ENCODE measurements at regions not wholly inside any gene's neighbourhood (a gene's known extent, or its start where the extent isn't known, plus 50 kb on each side); places are given as distances from the start of the nearest gene placed in this dataset.
"Not testable (repeated sequence)": the region's sequence is repeated elsewhere in the genome, so short reads cannot be mapped to it uniquely, and the experiment has no call there.

- DNase-seq, result no peak
These were observed 181.8 kb downstream of the AKAIN1 start for GRCh38 chr18:5015213-5015612.

GRCh38 chr18:5004031-5004820 is 192.8 kb downstream of the AKAIN1 start:
- DNase-seq, result not testable (repeated sequence)

GRCh38 chr18:4994710-4995109 is 202.3 kb downstream of the AKAIN1 start:
- no peak for DNase-seq

- DNase-seq, result no peak
These were observed 209.3 kb downstream of the AKAIN1 start for GRCh38 chr18:4987452-4988405.

DNA sequence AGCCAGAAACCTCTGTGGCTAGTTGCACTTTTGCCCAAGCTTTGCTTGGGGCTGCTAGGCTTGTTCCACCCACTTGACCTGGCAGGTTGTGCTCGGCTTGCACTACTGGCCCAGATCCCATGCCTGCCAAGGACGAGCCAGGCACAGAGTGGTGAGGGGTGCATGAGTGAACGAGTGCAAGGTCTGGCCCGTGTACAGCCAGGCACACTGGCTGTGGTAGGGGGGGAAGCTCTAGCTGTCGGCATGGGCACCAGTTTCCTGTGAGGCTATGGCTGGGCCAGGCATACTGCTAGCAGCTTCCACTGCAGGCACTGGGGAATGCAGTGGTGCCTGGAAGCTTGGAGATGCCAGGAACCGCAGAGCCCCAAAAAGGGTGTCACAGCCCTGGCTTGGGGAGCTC is 210.4 kb downstream of the AKAIN1 start:
- DNase-seq, result no peak

GRCh38 chr18:4986066-4986465 is 211.0 kb downstream of the AKAIN1 start:
- DNase-seq, result no peak

DNA sequence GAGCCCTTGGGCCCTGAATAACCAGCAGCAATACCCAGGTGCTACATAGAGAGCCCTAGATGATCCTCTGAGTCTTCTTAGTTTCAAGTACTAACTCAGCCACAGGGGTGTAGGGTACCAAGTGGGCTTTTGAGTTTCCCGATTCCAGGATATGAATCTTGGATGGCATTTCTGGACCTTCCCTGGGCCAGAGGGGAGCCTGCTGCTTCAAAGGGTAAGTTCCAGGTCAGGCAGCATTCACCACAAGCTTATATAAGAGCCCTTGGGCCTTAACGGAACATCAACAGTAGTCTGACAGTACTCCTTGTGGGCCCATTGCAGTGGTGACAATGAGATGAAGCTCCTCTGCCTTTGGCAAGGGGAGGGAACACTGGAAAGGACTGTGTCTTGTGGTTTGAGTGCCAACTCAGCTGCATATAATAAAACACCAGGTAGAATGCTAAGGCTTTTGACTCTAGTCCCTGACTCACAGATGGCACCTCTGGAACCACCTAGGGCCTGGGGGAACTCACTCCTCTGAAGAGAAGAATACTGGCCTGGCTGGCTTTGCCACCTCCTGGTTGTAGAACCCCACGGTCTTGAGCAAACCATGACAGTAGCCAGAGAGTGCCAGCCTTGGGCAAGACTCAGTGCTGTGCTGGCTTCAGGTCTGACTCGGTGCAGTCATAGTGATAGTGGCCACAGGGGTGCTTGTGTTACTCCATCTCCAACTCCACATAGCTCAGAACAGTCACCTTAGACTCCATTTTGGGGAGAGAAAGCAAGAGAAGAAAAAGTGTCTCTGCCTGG is 235.7 kb downstream of the AKAIN1 start:
- DNase-seq, result no peak

GRCh38 chr18:4960578-4960977 is 236.5 kb downstream of the AKAIN1 start:
- no peak for DNase-seq

DNA sequence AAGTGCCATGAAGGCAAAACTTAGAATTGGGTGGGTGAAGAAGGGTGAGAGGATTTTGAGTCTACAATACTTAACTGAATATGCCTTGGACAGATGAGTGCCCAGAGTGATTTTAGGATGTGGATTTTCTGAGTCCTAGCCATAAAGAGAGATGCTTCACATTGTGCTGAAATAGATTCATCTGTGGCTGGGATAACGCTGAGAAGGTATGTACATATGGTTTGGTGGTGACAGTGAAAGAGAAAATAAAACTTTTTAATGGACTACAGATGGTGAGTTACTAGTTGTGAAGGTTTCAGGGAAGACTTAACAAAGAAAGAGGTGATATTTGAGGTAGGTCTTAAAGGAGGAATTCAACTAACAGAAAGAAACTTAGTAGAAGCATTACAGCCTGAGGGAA is 265.8 kb downstream of the AKAIN1 start:
- DNase-seq, result no peak

DNA sequence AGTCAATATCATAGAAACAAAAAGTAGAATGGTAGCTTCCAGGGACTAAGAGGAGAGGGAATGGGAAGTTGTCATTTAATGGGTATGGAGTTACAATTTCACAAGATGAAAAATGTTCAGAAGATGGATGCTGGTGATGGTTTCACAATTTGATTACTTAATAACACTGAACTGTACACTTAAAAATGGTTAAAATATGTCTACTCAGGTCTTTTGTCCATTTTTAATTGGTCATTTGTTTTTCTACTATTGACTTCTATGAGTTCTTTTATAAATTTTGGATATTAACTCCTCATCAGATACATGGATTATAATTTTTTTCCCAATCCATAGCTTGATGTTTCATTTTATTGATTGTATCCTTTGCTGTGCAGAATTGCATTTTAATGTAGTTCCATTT is 275.5 kb downstream of the AKAIN1 start:
- DNase-seq, result no peak

DNA sequence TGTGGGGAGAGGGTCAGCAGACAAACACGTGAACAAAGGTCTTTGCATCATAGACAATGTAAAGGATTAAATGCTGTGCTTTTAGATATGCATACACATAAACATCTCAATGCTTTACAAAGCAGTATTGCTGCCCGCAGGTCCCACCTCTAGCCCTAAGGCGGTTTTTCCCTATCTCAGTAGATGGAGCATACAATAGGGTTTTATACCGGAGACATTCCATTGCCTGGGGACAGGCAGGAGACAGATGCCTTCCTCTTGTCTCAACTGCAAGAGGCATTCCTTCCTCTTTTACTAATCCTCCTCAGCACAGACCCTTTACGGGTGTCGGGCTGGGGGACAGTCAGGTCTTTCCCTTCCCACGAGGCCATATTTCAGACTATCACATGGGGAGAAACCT is 279.5 kb downstream of the AKAIN1 start:
- not testable (repeated sequence) for DNase-seq

DNA sequence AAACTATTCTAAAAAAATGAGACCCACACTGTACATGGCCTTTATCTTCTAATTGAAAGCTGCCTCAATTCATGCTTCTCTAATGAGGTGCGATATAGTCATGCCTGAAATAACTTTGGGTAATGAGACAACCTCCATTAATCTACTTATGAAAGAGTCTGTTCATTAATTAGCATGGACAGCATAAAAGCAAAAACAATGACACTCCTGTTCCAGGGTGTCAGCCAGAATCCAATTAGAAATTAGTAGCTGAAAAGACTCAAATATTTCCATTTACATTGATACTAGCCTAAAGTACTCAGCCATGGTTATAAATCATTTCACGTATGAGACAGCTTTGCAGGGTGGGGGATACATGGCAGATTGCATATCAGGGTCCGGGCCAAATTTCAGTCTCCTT is 288.7 kb downstream of the AKAIN1 start:
- no peak for DNase-seq

DNA sequence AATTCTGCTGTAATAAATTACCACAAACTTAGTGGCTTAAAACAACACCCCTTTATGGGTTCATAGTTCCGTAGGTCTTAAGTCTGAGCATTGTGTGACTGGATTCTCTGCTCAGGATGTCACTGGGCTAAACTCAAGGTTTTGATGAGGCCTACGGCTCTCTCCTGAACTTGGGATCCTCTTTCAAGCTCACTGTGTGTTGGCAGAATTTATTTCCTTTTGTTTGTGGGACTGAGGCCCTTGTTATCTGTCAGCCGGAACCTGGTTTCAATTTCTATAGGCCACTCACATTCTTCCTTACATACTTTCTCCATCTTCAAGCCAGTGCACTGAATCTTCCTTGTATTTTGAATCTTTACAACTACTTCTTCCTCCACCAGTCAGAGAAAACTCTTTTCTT is 290.2 kb downstream of the AKAIN1 start:
- no peak for DNase-seq

- no peak for DNase-seq
These were observed 308.6 kb downstream of the AKAIN1 start for GRCh38 chr18:4888251-4889040.

DNA sequence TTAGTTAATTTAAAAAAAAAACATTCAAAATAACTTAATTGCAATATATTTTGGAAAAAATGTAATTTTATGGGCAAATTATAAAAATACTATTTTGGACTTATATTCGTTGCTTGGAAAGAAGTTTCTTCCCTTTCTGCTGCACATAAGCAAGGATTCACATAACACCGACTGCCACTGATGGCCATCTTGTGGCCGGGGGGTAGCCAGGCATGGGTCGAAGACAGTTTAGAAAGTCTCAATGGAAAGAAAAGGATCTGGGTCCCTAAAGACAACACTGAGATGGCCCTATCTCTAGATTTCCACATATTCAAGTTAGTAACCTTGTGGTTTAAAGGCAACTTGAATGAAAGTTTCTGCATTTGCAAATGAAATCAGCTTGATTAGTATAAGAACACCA is 318.6 kb downstream of the AKAIN1 start:
- no peak for DNase-seq

DNA sequence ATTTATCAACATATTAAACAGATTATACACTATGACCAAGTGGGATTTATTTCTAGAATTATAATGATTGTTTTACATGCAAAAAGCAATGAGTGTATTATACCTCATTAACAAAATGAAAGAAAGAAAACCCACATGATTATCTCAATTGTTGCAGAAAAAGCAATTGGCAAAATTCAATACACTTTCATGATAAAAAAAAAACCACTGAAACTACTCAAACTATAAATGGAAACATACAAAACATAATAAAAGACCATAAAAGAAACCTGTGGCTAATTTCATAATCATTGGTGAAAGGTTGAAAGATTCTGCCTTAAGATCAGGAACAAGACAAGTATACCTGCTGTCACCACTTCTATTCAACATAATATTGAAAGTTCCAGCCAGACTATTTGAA is 325.9 kb downstream of the AKAIN1 start:
- no peak for DNase-seq

DNA sequence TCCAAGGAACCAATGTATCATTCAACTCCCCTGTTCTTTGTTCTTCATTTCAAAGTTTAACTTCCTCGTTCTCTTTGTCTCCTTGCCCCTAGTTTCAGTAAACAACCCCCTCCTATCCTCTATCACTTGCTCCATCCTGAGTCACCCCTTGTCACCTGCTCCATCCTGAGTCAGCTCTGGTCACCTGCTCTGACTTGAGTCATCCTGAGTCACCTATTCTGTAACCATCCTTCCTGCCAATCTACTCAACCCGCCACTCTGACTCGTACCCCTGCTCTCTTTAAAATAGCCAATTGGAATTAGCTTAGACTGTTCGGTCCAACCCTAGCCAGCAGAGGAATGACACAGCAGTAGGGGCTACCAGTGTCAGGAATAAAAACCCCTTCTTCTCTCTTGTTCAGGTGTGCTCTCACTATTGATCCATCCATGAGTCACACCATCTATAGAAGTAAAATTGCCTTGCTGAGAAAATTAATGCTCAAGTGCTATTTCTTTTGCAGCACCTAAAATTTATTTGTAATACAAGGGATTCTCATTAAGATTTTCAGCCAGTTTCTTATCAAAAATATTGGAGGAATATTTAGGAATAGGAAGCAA is 326.8 kb downstream of the AKAIN1 start:
- no peak for DNase-seq

- no peak for DNase-seq
These were observed 327.9 kb downstream of the AKAIN1 start for GRCh38 chr18:4869155-4869554.

GRCh38 chr18:4858379-4859127 is 338.5 kb downstream of the AKAIN1 start:
- no peak for DNase-seq

DNA sequence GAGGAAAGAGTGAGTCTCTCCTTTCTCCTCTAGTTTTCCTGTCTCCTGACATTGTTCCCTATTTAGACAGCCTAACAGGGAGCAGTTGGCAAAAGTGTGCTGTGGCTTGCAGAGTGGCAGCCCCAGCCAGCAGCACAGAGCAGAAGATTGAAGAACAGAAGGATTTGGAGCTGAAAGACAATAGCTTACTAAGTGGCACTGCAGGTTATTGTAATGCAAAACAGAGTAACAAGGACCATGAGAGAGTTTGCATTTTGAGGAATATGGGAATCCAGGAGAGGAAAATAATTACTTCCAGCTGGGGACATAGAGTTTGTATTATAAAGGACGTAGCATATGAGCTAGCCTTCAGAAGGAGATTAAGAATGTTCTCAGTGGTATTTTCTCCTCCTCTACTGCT is 342.4 kb downstream of the AKAIN1 start:
- DNase-seq, result no peak

DNA sequence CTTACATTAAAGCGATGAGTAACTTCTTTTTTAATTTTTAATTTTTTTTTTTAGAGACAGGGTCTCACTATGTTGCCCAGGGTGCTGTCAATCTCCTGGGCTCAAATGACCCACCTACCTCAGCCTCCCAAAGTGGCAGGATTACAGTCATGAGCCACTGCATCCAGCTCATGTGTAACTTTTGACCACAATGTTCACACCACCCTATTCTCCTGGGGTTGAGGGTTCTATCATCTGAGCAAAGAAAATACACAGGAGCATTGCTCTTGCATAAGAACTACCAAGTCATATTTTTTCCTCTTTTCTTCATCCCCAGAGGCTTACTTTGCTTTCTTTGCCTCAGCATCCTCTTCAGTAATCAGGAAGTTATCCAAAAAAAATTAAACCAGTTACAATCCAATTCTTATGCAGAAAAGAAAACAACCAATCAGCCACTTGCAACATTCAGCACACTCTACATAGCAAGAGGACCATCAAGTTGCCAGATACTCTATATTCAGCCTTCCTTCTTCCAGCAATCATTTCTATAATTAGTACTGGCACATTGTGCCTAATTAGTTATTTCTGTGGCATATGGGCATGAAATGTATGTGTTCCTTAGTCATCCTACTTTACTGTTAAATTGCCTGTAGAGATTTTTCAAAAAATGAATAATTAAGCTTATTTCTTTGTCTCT is 345.6 kb downstream of the AKAIN1 start:
- DNase-seq, result no peak
